Adrenal gland (tissue), 9 donors: ENCODE measurements at regions not wholly inside any gene's neighbourhood (a gene's known extent, or its start where the extent isn't known, plus 50 kb on each side); places are given as distances from the start of the nearest gene placed in this dataset.
A peak's percentile ranks its signal among the peaks of the same experiment; 100 is the strongest.

Experiments
- DNase-seq, 7 donors: peaks; one replicate each; pipeline ENCODE4 v3.0.0-alpha.2; 2019 to 2020
- H3K27ac ChIP-seq, 5 donors: fragments of 200-600 bp; sonication (generic) in 4 of 5; 1 replicate in 3 of 5; 2 replicates in 2 of 5; pipeline versions ENCODE4 v1.5.1 to v1.8.0; 2016 to 2020; ENCODE audit warnings: mild to moderate bottlenecking in 1 of 5
- H3K27me3 ChIP-seq: fragments of 200-600 bp; 2 replicates; pipeline ENCODE4 v1.8.0; 2021
- H3K36me3 ChIP-seq, 2 donors: fragments of 200-600 bp; replicated peaks in 1 of 2; 1 replicate in 1 of 2; 2 replicates in 1 of 2; pipeline versions ENCODE4 v1.5.1 to v1.8.0; 2018 to 2022
- H3K4me1 ChIP-seq, 2 donors: fragments of 200-600 bp; replicated peaks in 1 of 2; 1 replicate in 1 of 2; 2 replicates in 1 of 2; pipeline versions ENCODE4 v1.5.1 to v1.8.0; 2018 to 2021
- H3K4me3 ChIP-seq, 4 donors: fragments of 200-600 bp; sonication (generic) in 3 of 4; one replicate each; pipeline ENCODE4 v1.5.1; 2016 to 2018
- H3K9me3 ChIP-seq, 3 donors: fragments of 200-600 bp; sonication (generic) in 1 of 3; replicated peaks in 1 of 3; 1 replicate in 2 of 3; 2 replicates in 1 of 3; pipeline versions ENCODE4 v1.5.1 to v1.8.0; 2016 to 2021
- POLR2A ChIP-seq, 2 donors: fragments of 450-650 bp; IDR thresholded peaks; one replicate each; pipeline ENCODE4 v1.6.1; 2017; ENCODE audit warnings: antibody characterized with exemption in 2 of 2, mild to moderate bottlenecking in 2 of 2, moderate library complexity in 1 of 2
- WGBS, 4 donors: extraction: QIAGEN DNeasy Blood & Tissue Kit in 2 of 4; methylation state at CpG; one replicate each; pipeline versions ENCODE4 v1.1.5 to v1.1.7; 2013 to 2017; 5-methylcytosine and 5-hydroxymethylcytosine counted together
- intact Hi-C, 2 donors: fragments of 100-400 bp; cut with DNase I; formaldehyde crosslinking; loops; one replicate each; pipeline versions ENCODE4 v1.14.1 to v1.15.0; 2022 to 2023
- TF ChIP-seq, protein P1 (sequence below), 6 experiments: fragments of 450-650 bp in 4 of 6; fragments of 200-600 bp in 2 of 6; sonication (generic) in 1 of 6; IDR thresholded peaks; 1 replicate in 5 of 6; 2 replicates in 1 of 6; pipeline versions ENCODE4 v1.5.1 to v1.8.0; 2016 to 2021; ENCODE audit warnings: antibody characterized with exemption in 6 of 6, mild to moderate bottlenecking in 2 of 6, moderate library complexity in 1 of 6
- donor health status: healthy with polysubstance abuse.
- donor health status: Bipolar disorder and iron deficiency.
- donor health status: DM: yes; HTN: yes; CAD: no.
- donor health status: DM: no; HTN: no; CAD: no.
- donor health status: DM: no; HTN: no; CAD: no.

DNA sequence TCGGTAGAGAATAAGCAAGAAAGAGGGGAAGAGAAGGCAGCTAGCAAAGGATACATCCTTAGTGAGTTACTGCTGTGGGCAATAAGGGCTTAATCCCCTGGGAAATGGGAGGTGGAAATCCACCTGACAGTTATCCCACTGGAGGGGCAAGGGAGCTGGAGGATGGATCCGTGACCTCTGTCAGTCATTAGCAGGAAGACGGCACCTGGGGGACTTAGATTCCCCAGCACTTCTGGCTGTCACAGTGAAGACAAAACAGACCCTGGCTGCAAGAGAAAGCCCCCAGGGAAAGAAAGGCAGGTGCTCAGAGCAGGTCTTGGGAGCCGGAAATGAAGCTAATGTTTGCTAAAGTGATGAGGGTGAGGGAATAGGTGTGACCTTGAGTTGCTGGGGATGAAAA, 70.4 kb upstream of the MRI1 start:
- TF ChIP-seq, protein P1, sequence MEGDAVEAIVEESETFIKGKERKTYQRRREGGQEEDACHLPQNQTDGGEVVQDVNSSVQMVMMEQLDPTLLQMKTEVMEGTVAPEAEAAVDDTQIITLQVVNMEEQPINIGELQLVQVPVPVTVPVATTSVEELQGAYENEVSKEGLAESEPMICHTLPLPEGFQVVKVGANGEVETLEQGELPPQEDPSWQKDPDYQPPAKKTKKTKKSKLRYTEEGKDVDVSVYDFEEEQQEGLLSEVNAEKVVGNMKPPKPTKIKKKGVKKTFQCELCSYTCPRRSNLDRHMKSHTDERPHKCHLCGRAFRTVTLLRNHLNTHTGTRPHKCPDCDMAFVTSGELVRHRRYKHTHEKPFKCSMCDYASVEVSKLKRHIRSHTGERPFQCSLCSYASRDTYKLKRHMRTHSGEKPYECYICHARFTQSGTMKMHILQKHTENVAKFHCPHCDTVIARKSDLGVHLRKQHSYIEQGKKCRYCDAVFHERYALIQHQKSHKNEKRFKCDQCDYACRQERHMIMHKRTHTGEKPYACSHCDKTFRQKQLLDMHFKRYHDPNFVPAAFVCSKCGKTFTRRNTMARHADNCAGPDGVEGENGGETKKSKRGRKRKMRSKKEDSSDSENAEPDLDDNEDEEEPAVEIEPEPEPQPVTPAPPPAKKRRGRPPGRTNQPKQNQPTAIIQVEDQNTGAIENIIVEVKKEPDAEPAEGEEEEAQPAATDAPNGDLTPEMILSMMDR (IDR thresholded peaks at IDR 0.05): no peak
- no peak for TF ChIP-seq POLR2A (IDR thresholded peaks at IDR 0.05)
- Histone ChIP-seq H3K27me3 (no peaks in the 10 kb centered on the region), H3K4me3 (no peak overlapping the region), H3K36me3 (no peaks in the 10 kb centered on the region), H3K9me3 (no peaks in the 10 kb centered on the region), H3K4me1 (no peaks in the 10 kb centered on the region), H3K27ac (no peak overlapping the region)
- intact Hi-C loops: no loop called here
- WGBS, 4 donors: 54 to 66% (median 60%) methylated on average over 4 of the region's 4 CpGs
- no peak for DNase-seq

GRCh38 chr19:13691569-13692435, 72.5 kb upstream of the MRI1 start:
- H3K4me1 ChIP-seq: no peaks in the 10 kb centered on the region
- no peaks in the 10 kb centered on the region for H3K36me3 ChIP-seq
- H3K9me3 ChIP-seq: no peaks in the 10 kb centered on the region
- TF ChIP-seq, protein P1 (IDR thresholded peaks at IDR 0.05): no peak
- no peak for TF ChIP-seq POLR2A (IDR thresholded peaks at IDR 0.05)
- no peak overlapping the region for H3K4me3 ChIP-seq
- intact Hi-C loops: no loop called here
- peak; percentile 16 to 57 (median 29) for DNase-seq
- 39 to 47% (median 44%) methylated on average over 8 of the region's 8 CpGs for WGBS, 4 donors
- H3K27ac ChIP-seq: no peak overlapping the region
- no peaks in the 10 kb centered on the region for H3K27me3 ChIP-seq

GRCh38 chr19:13689085-13689484, 75.2 kb upstream of the MRI1 start:
- no peaks in the 10 kb centered on the region for H3K27me3 ChIP-seq
- DNase-seq: peak in 1 of 7 donors; percentile 1
- no peaks in the 10 kb centered on the region for H3K9me3 ChIP-seq
- intact Hi-C loops: no loop called here
- WGBS, 4 donors: 63 to 79% (median 78%) methylated on average over 3 of the region's 3 CpGs
- H3K27ac ChIP-seq: no peak overlapping the region
- H3K36me3 ChIP-seq: no peaks in the 10 kb centered on the region
- TF ChIP-seq, protein P1 (IDR thresholded peaks at IDR 0.05): no peak
- TF ChIP-seq POLR2A (IDR thresholded peaks at IDR 0.05): no peak
- H3K4me3 ChIP-seq: no peak overlapping the region
- no peaks in the 10 kb centered on the region for H3K4me1 ChIP-seq

GRCh38 chr19:13684021-13684420, 80.3 kb upstream of the MRI1 start:
- WGBS, 4 donors: 69 to 88% (median 78%) methylated on average over 1 of the region's 1 CpG
- H3K27me3 ChIP-seq: no peaks in the 10 kb centered on the region
- TF ChIP-seq, protein P1 (IDR thresholded peaks at IDR 0.05): no peak
- TF ChIP-seq POLR2A (IDR thresholded peaks at IDR 0.05): no peak

More at GRCh38 chr19:13684021-13684420, 80.3 kb upstream of the MRI1 start:
- Histone ChIP-seq H3K9me3 (no peaks in the 10 kb centered on the region), H3K4me1 (no peaks in the 10 kb centered on the region), H3K27ac (no peak overlapping the region), H3K36me3 (no peaks in the 10 kb centered on the region), H3K4me3 (no peak overlapping the region)
- no peak for DNase-seq
- intact Hi-C loops: no loop called here
